HepG2 (cell line): ENCODE measurements at regions not wholly inside any gene's neighbourhood (a gene's known extent, or its start where the extent isn't known, plus 50 kb on each side); places are given as distances from the start of the nearest gene placed in this dataset.

Experiments
- ATAC-seq: fragments of 200-7000 bp; cut with Tn5 transposase; 3 replicates; pipeline ENCODE4 v1.9.1; 2020; ENCODE audit warnings: mild to moderate bottlenecking, moderate library complexity
- BruUV-seq: library from RNA; stranded (reverse); fragments of 400-500 nt; replicated peaks from 2 replicates; lab custom pipeline; 2021; lab: Mats Ljungman, UMichigan
- CTCF ChIA-PET: fragments of 300-600 bp; formaldehyde crosslinking; extraction: SDS; loops from one replicate; lab custom pipeline; 2021; ENCODE audit warnings: low total read pairs, inconsistent platforms, low intra/inter-chr PET ratio; lab: Yijun Ruan, JAX
- POLR2A ChIA-PET: fragments of 350-600 bp; sonication (Branson Sonifier 250); formaldehyde crosslinking; loops from one replicate; lab custom pipeline; 2020; ENCODE audit warnings: antibody characterized with exemption, inconsistent platforms; lab: Yijun Ruan, JAX
- DNase-seq: peaks from one replicate; pipeline ENCODE4 v3.0.0-alpha.2; 2015; ENCODE audit warnings: low spot score
- FAIRE-seq: peaks from 3 replicates; lab custom pipeline; 2011; peaks lifted over from hg19 to GRCh38; lab: Jason Lieb, UNC
- H2AFZ ChIP-seq: one replicate; pipeline ENCODE4 v1.6.1; 2011; ENCODE audit warnings: low read length, inconsistent platforms
- H3K27ac ChIP-seq: fragments of 300-600 bp; 3 replicates; pipeline ENCODE4 v1.8.0; 2011; ENCODE audit warnings: mixed run types, mild to moderate bottlenecking, mixed read lengths, low read length, inconsistent platforms; ENCODE audit not compliant: insufficient read depth; ENCODE audit errors: extremely low read length
- H3K27me3 ChIP-seq, 2 experiments: fragments of 200-600 bp in 1 of 2; 2 replicates in 1 of 2; 3 replicates in 1 of 2; pipeline versions ENCODE4 v1.6.0 to v1.8.0; 2011; ENCODE audit warnings: low read length in 2 of 2, mild to moderate bottlenecking in 2 of 2, moderate library complexity in 2 of 2, inconsistent platforms in 1 of 2; ENCODE audit not compliant: insufficient read depth in 2 of 2, control insufficient read depth in 1 of 2
- H3K36me3 ChIP-seq, 2 experiments: fragments of 200-600 bp in 1 of 2; replicated peaks in 1 of 2; 2 replicates in 1 of 2; 3 replicates in 1 of 2; pipeline versions ENCODE4 v1.5.1 to v1.8.0; 2011; ENCODE audit warnings: low read length in 2 of 2, inconsistent platforms in 1 of 2; ENCODE audit not compliant: insufficient read depth in 2 of 2, control insufficient read depth in 1 of 2
- H3K4me1 ChIP-seq: 2 replicates; pipeline ENCODE4 v1.5.1; 2012; ENCODE audit warnings: low read length, inconsistent platforms; ENCODE audit not compliant: insufficient read depth
- H3K4me2 ChIP-seq: 2 replicates; pipeline ENCODE4 v1.6.0; 2011; ENCODE audit warnings: low read depth, low read length, inconsistent platforms
- H3K4me3 ChIP-seq, 3 experiments: fragments of 200-600 bp in 1 of 3; sonication (generic), shearing (Covaris generic) in 1 of 3; replicated peaks in 1 of 3; 2 replicates each; pipeline ENCODE4 v1.5.1; 2011 to 2016; ENCODE audit warnings: low read length in 3 of 3, inconsistent platforms in 2 of 3, low read depth in 2 of 3, mild to moderate bottlenecking in 2 of 3, control low read depth in 1 of 3, mixed read lengths in 1 of 3; ENCODE audit not compliant: insufficient read depth in 1 of 3
- H3K79me2 ChIP-seq: one replicate; pipeline ENCODE4 v1.6.1; 2011; ENCODE audit warnings: low read length, inconsistent platforms; ENCODE audit not compliant: insufficient read depth
- H3K9ac ChIP-seq: 2 replicates; pipeline ENCODE4 v1.6.0; 2011; ENCODE audit warnings: mild to moderate bottlenecking, low read depth, low read length, inconsistent platforms; ENCODE audit not compliant: insufficient read depth
- H3K9me3 ChIP-seq: 2 replicates; pipeline ENCODE4 v1.5.1; 2012; ENCODE audit warnings: mild to moderate bottlenecking, low read length
- H4K20me1 ChIP-seq: 2 replicates; pipeline ENCODE4 v1.6.0; 2011; ENCODE audit warnings: inconsistent platforms, mild to moderate bottlenecking, low read length, moderate library complexity; ENCODE audit not compliant: insufficient read depth
- DRAP1 ChIP-seq: IDR thresholded peaks from 2 replicates; pipeline ENCODE4 v1.6.1; 2016; ENCODE audit warnings: missing genetic modification reagents, missing compliant biosample characterization
- GLI4 ChIP-seq: sonication (generic); formaldehyde crosslinking; IDR thresholded peaks from 2 replicates; pipeline ENCODE4 v1.5.1; 2020; ENCODE audit warnings: missing genetic modification reagents, mild to moderate bottlenecking, moderate library complexity, borderline replicate concordance
- RFX5 ChIP-seq: IDR thresholded peaks from 2 replicates; pipeline ENCODE4 v1.6.1; 2011; ENCODE audit warnings: low read depth, low read length, improper control_type of control experiment
- TCF7L2 ChIP-seq: IDR thresholded peaks from 2 replicates; pipeline ENCODE4 v1.6.1; 2011; ENCODE audit warnings: mild to moderate bottlenecking, low read depth, low read length, moderate library complexity
- THRA ChIP-seq: sonication (generic); formaldehyde crosslinking; IDR thresholded peaks from 2 replicates; pipeline ENCODE4 v1.4.0; 2020; ENCODE audit warnings: missing genetic modification reagents, borderline replicate concordance
- TMF1 ChIP-seq: sonication (generic); formaldehyde crosslinking; IDR thresholded peaks from 2 replicates; pipeline ENCODE4 v1.8.1; 2022; ENCODE audit warnings: low read depth, missing genetic modification reagents
- ZBTB33 ChIP-seq: sonication (generic); formaldehyde crosslinking; IDR thresholded peaks from 2 replicates; pipeline ENCODE4 v1.4.0; 2020; ENCODE audit warnings: missing genetic modification reagents
- ZFP90 ChIP-seq: sonication (generic); formaldehyde crosslinking; IDR thresholded peaks from 2 replicates; pipeline ENCODE4 v1.8.0; 2022; ENCODE audit warnings: missing genetic modification reagents, mild to moderate bottlenecking, inconsistent platforms, borderline replicate concordance
- ZNF263 ChIP-seq: sonication (generic); formaldehyde crosslinking; IDR thresholded peaks from 2 replicates; pipeline ENCODE4 v1.4.0; 2020; ENCODE audit warnings: missing genetic modification reagents
- ZNF354B ChIP-seq: sonication (generic); formaldehyde crosslinking; IDR thresholded peaks from 2 replicates; pipeline ENCODE4 v1.8.0; 2022; ENCODE audit warnings: mild to moderate bottlenecking, missing genetic modification reagents
- ZNF556 ChIP-seq: sonication (generic); formaldehyde crosslinking; IDR thresholded peaks from 2 replicates; pipeline ENCODE4 v1.4.0; 2020; ENCODE audit warnings: mild to moderate bottlenecking, missing genetic modification reagents, borderline replicate concordance
- ZNF740 ChIP-seq: sonication (generic); formaldehyde crosslinking; IDR thresholded peaks from 2 replicates; pipeline ENCODE4 v1.4.0; 2020; ENCODE audit warnings: missing genetic modification reagents
- ZNF749 ChIP-seq: sonication (generic); formaldehyde crosslinking; IDR thresholded peaks from 2 replicates; pipeline ENCODE4 v1.8.0; 2022; ENCODE audit warnings: mild to moderate bottlenecking, missing genetic modification reagents, moderate library complexity, borderline replicate concordance
- ZNF776 ChIP-seq: sonication (generic); formaldehyde crosslinking; IDR thresholded peaks from 2 replicates; pipeline ENCODE4 v1.4.0; 2020; ENCODE audit warnings: mild to moderate bottlenecking, missing genetic modification reagents
- WGBS: methylation state at CpG from one replicate; pipeline ENCODE4 v1.1.6; 2017; ENCODE audit warnings: low lambda C conversion rate; 5-methylcytosine and 5-hydroxymethylcytosine counted together
- in situ Hi-C: cut with HindIII; loops from 2 replicates; pipeline ENCODE4 v1.10.0; 2017; ENCODE audit warnings: low pct_unique_long_range_greater_than_20kb; ENCODE audit not compliant: extremely low pct_ligation_motif_present
- intact Hi-C: fragments of 100-400 bp; cut with micrococcal nuclease; formaldehyde crosslinking; loops from one replicate; pipeline ENCODE4 v1.10.0; 2022; ENCODE audit not compliant: unreplicated experiment

GRCh38 chr5:174180639-174181038, 135.1 kb downstream of the NSG2 start (continued):
- no peak for TF ChIP-seq TCF7L2
- no peak for TF ChIP-seq TMF1 (CRISPR knock-in tag)
- TF ChIP-seq ZNF776 (CRISPR knock-in tag): no peak
- TF ChIP-seq ZNF263 (CRISPR knock-in tag): no peak
- TF ChIP-seq ZNF556 (CRISPR knock-in tag): no peak
- no peak for TF ChIP-seq RFX5
- TF ChIP-seq THRA (CRISPR knock-in tag): no peak

- Histone ChIP-seq H4K20me1 (no peaks in the 10 kb centered on the region), H3K36me3 (no peaks in the 10 kb centered on the region), H3K4me1 (no peaks in the 10 kb centered on the region), H3K4me2 (no peak overlapping the region), H3K4me3 (no peak overlapping the region), H3K27ac (no peak overlapping the region), H3K27me3 (peaks cover 0 to 3% of the 10 kb centered on the region in 2 experiments; a peak in 1 of 5 replicates), H2AFZ (no peak overlapping the region), H3K79me2 (no peaks in the 10 kb centered on the region), H3K9ac (no peak overlapping the region), H3K9me3 (no peaks in the 10 kb centered on the region)
- ChIA-PET POLR2A (no interaction called here), CTCF (no interaction called here)
- DNase-seq: no peak
- WGBS: 38% methylated on average over 5 of the region's 5 CpGs
- intact Hi-C loops (no loop called here), in situ Hi-C loops (no loop called here)
- ATAC-seq: no peak
- no TSS peak for BruUV-seq
- TF ChIP-seq DRAP1 (no peak), ZBTB33 (no peak), ZNF354B (CRISPR knock-in tag) (no peak), ZNF749 (CRISPR knock-in tag) (no peak), ZNF740 (no peak), ZFP90 (CRISPR knock-in tag) (no peak), GLI4 (CRISPR knock-in tag) (no peak)
- no peak for FAIRE-seq
Observed at GRCh38 chr5:174182111-174182510, 136.6 kb downstream of the NSG2 start.
